H1 (cell line): ENCODE measurements at regions not wholly inside any gene's neighbourhood (a gene's known extent, or its start where the extent isn't known, plus 50 kb on each side); places are given as distances from the start of the nearest gene placed in this dataset.

ENCODE experiments used
- CTCF ChIA-PET: fragments of 300-600 bp; sonication (Branson Sonifier 250); formaldehyde crosslinking; loops from one replicate; lab custom pipeline; 2021; ENCODE audit not compliant: partially characterized antibody; lab: Charles Lee
- POLR2A ChIA-PET: fragments of 300-600 bp; sonication (Branson Sonifier 250); formaldehyde crosslinking; loops from one replicate; lab custom pipeline; 2021; ENCODE audit warnings: inconsistent platforms; ENCODE audit not compliant: partially characterized antibody; lab: Charles Lee
- DNase-seq, 2 experiments: peaks; one replicate each; pipeline versions ENCODE4 v3.0.0 to v3.0.0-alpha.2; 2010 to 2022; ENCODE audit warnings: low spot score in 2 of 2, low read depth in 1 of 2, mixed read lengths in 1 of 2
- FAIRE-seq: peaks from 2 replicates; lab custom pipeline; 2011; peaks lifted over from hg19 to GRCh38; lab: Jason Lieb, UNC
- H2AFZ ChIP-seq: 2 replicates; pipeline ENCODE4 v1.8.1; 2012; ENCODE audit warnings: low read length, inconsistent platforms
- H2AK5ac ChIP-seq: 2 replicates; pipeline ENCODE4 v1.6.1; 2013; ENCODE audit warnings: low read depth, low read length
- H2BK120ac ChIP-seq: replicated peaks from 2 replicates; pipeline ENCODE3; 2013; ENCODE audit warnings: low read depth, low read length, inconsistent platforms
- H2BK12ac ChIP-seq: 2 replicates; pipeline ENCODE4 v1.6.1; 2013; ENCODE audit warnings: low read depth, low read length
- H2BK15ac ChIP-seq: 2 replicates; pipeline ENCODE4 v1.6.1; 2013; ENCODE audit warnings: low read length
- H2BK20ac ChIP-seq: 2 replicates; pipeline ENCODE4 v1.6.1; 2013; ENCODE audit warnings: low read length
- H2BK5ac ChIP-seq: 2 replicates; pipeline ENCODE4 v1.6.1; 2013; ENCODE audit warnings: low read depth, low read length
- H3K14ac ChIP-seq: 2 replicates; pipeline ENCODE4 v1.6.1; 2013; ENCODE audit warnings: inconsistent platforms; ENCODE audit not compliant: insufficient read length
- H3K18ac ChIP-seq: 2 replicates; pipeline ENCODE4 v1.6.1; 2013; ENCODE audit warnings: low read length; ENCODE audit errors: extremely low read depth
- H3K23ac ChIP-seq: 2 replicates; pipeline ENCODE4 v1.6.1; 2013; ENCODE audit warnings: inconsistent platforms; ENCODE audit not compliant: insufficient read length
- H3K23me2 ChIP-seq: 2 replicates; pipeline ENCODE4 v1.6.1; 2013; ENCODE audit warnings: low read depth, low read length
- H3K27ac ChIP-seq: 2 replicates; pipeline ENCODE4 v1.6.1; 2011; ENCODE audit warnings: low read depth, low read length, inconsistent platforms
- H3K27me3 ChIP-seq, 4 experiments: replicated peaks in 1 of 4; 1 replicate in 1 of 4; 2 replicates in 3 of 4; pipeline versions ENCODE4 v1.6.1 to v1.8.1; 2011 to 2013; ENCODE audit warnings: low read length in 3 of 4, mild to moderate bottlenecking in 3 of 4, inconsistent platforms in 2 of 4, mixed read lengths in 2 of 4, moderate library complexity in 1 of 4; ENCODE audit not compliant: control insufficient read depth in 3 of 4, insufficient read depth in 3 of 4; ENCODE audit errors: extremely low read depth in 1 of 4
- H3K36me3 ChIP-seq, 4 experiments: 2 replicates each; pipeline versions ENCODE4 v1.6.1 to v1.8.1; 2011 to 2013; ENCODE audit warnings: mild to moderate bottlenecking in 4 of 4, low read length in 3 of 4, moderate library complexity in 2 of 4, control low read depth in 1 of 4, inconsistent platforms in 1 of 4; ENCODE audit not compliant: insufficient read depth in 4 of 4, control insufficient read depth in 2 of 4
- H3K4ac ChIP-seq: replicated peaks from 2 replicates; pipeline ENCODE3; 2013; ENCODE audit warnings: low read length, low read depth, mixed read lengths, inconsistent platforms; ENCODE audit not compliant: insufficient read length
- H3K4me1 ChIP-seq, 4 experiments: replicated peaks in 1 of 4; 1 replicate in 1 of 4; 2 replicates in 3 of 4; pipeline versions ENCODE4 v1.6.1 to v1.8.1; 2011 to 2013; ENCODE audit warnings: low read length in 3 of 4, inconsistent platforms in 2 of 4, mixed read lengths in 1 of 4; ENCODE audit not compliant: insufficient read depth in 4 of 4, control insufficient read depth in 3 of 4
- H3K4me2 ChIP-seq, 2 experiments: 2 replicates each; pipeline versions ENCODE4 v1.6.1 to v1.8.1; 2011 to 2013; ENCODE audit warnings: low read depth in 2 of 2, low read length in 2 of 2, control low read depth in 1 of 2, inconsistent platforms in 1 of 2, mild to moderate bottlenecking in 1 of 2; ENCODE audit not compliant: insufficient read depth in 1 of 2
- H3K4me3 ChIP-seq, 4 experiments: fragments of 200-600, 300-600 bp in 1 of 4; sonication (generic), shearing (Covaris generic), sonication (Bioruptor Twin) in 1 of 4; 2 replicates each; pipeline versions ENCODE4 v1.5.1 to v1.8.1; 2011 to 2016; ENCODE audit warnings: low read length in 4 of 4, low read depth in 3 of 4, control low read depth in 2 of 4, inconsistent platforms in 2 of 4, mild to moderate bottlenecking in 2 of 4, mixed read lengths in 1 of 4, moderate library complexity in 1 of 4; ENCODE audit not compliant: insufficient read depth in 2 of 4; ENCODE audit errors: extremely low read depth in 1 of 4
- H3K56ac ChIP-seq: replicated peaks from 2 replicates; pipeline ENCODE3; 2013; ENCODE audit warnings: low read depth, mild to moderate bottlenecking, mixed read lengths, low read length, inconsistent platforms; ENCODE audit not compliant: insufficient read length
- H3K79me1 ChIP-seq: 2 replicates; pipeline ENCODE4 v1.6.1; 2013; ENCODE audit warnings: low read depth, low read length, control low read depth
- H3K79me2 ChIP-seq, 2 experiments: 2 replicates each; pipeline versions ENCODE4 v1.6.1 to v1.8.1; 2012 to 2013; ENCODE audit warnings: low read length in 2 of 2, mild to moderate bottlenecking in 2 of 2, inconsistent platforms in 1 of 2; ENCODE audit not compliant: insufficient read depth in 2 of 2, control insufficient read depth in 1 of 2
- H3K9ac ChIP-seq, 4 experiments: replicated peaks in 1 of 4; 1 replicate in 1 of 4; 2 replicates in 3 of 4; pipeline versions ENCODE4 v1.6.1 to v1.8.1; 2011 to 2013; ENCODE audit warnings: low read depth in 3 of 4, low read length in 3 of 4, control low read depth in 2 of 4, mild to moderate bottlenecking in 2 of 4, moderate library complexity in 2 of 4, inconsistent platforms in 1 of 4; ENCODE audit errors: extremely low read depth in 1 of 4
- H3K9me3 ChIP-seq, 2 experiments: 2 replicates each; pipeline versions ENCODE4 v1.6.1 to v1.8.1; 2012 to 2013; ENCODE audit warnings: mild to moderate bottlenecking in 2 of 2, moderate library complexity in 2 of 2, control low read depth in 1 of 2, inconsistent platforms in 1 of 2, low read depth in 1 of 2, low read length in 1 of 2, mixed read lengths in 1 of 2; ENCODE audit not compliant: insufficient read depth in 2 of 2
- H4K20me1 ChIP-seq, 2 experiments: replicated peaks in 1 of 2; 2 replicates each; pipeline versions ENCODE3 to v1.8.1; 2011 to 2013; ENCODE audit warnings: inconsistent platforms in 2 of 2, low read length in 2 of 2, mild to moderate bottlenecking in 1 of 2; ENCODE audit not compliant: insufficient read depth in 2 of 2, control insufficient read depth in 1 of 2
- H4K5ac ChIP-seq: 2 replicates; pipeline ENCODE4 v1.6.1; 2013; ENCODE audit warnings: low read length, low read depth, mixed read lengths, inconsistent platforms; ENCODE audit not compliant: insufficient read length
- H4K8ac ChIP-seq: 2 replicates; pipeline ENCODE4 v1.8.0; 2013; ENCODE audit warnings: mild to moderate bottlenecking, moderate library complexity, low read length, inconsistent platforms; ENCODE audit not compliant: insufficient read depth; ENCODE audit errors: extremely low read depth
- H4K91ac ChIP-seq: replicated peaks from 2 replicates; pipeline ENCODE3; 2013; ENCODE audit warnings: low read length, mixed read lengths, inconsistent platforms; ENCODE audit not compliant: insufficient read length
- WGBS, 2 experiments: shearing (Covaris generic) in 1 of 2; methylation state at CpG; one replicate each; pipeline versions ENCODE4 v1.1.6 to v1.1.7; 2013 to 2015; ENCODE audit warnings: low lambda C conversion rate in 2 of 2, mixed read lengths in 2 of 2, inconsistent platforms in 1 of 2, low coverage in 1 of 2, missing lambda C conversion rate in 1 of 2; ENCODE audit not compliant: insufficient replicate concordance in 2 of 2, insufficient coverage in 1 of 2, insufficient read length in 1 of 2; ENCODE audit errors: extremely low coverage in 1 of 2, missing lambda C conversion rate in 1 of 2; 5-methylcytosine and 5-hydroxymethylcytosine counted together

GRCh38 chrX:40177489-40177888 is 79.7 kb upstream of the BCOR start:
- peaks cover 4% of the 10 kb centered on the region; the same call in 1 of the 2 replicates for H3K23me2 ChIP-seq
- H2BK12ac ChIP-seq: no peak overlapping the region
- no peak overlapping the region for H3K4ac ChIP-seq
- FAIRE-seq (no peak), DNase-seq (no peak)
- H3K79me1 ChIP-seq: no peaks in the 10 kb centered on the region
- H2AFZ ChIP-seq: no peak overlapping the region
- peaks cover 0 to 19% (median 8%) of the 10 kb centered on the region in 4 experiments; a peak in 6 of 7 replicates for H3K4me1 ChIP-seq
- no peaks in the 10 kb centered on the region for H3K36me3 ChIP-seq
- no peak overlapping the region for H4K8ac ChIP-seq
- 0 out of 2 replicates have a peak overlapping the region, but pooled peaks have one; percentile 19 for H3K18ac ChIP-seq
- H3K14ac ChIP-seq: no peak overlapping the region
- H3K4me3 ChIP-seq: peak overlapping the region in 3 of 4 experiments; percentile 56 to 69 (median 62); a peak in 5 of 8 replicates
- H3K23ac ChIP-seq: no peak overlapping the region
- no peak overlapping the region for H2BK20ac ChIP-seq
- peak overlapping the region; percentile 54 for H4K91ac ChIP-seq
- no peak overlapping the region for H3K56ac ChIP-seq
- H3K9ac ChIP-seq: no peak overlapping the region
- no peak overlapping the region for H2AK5ac ChIP-seq
- H2BK15ac ChIP-seq: no peak overlapping the region
- no peak overlapping the region for H2BK5ac ChIP-seq
- 85% methylated on average over 2 of the region's 2 CpGs; no CpG with 5 or more reads in 1 of the 2 experiments for WGBS, 2 experiments
- CTCF ChIA-PET: interaction anchor here (0.7 to 1.5 kb wide), 3 partner anchors 14 to 93 kb away, joined by 3 to 5 read pairs (median 4); no protein-coding TSS in a partner anchor
- H3K79me2 ChIP-seq: peaks cover 0 to 14% of the 10 kb centered on the region in 2 experiments; a peak in 2 of 4 replicates
- no peaks in the 10 kb centered on the region for H4K20me1 ChIP-seq
- H3K27me3 ChIP-seq: 0 out of 7 replicates have a peak, but pooled peaks cover 0 to 2% (median 0%) of the 10 kb centered on the region in 4 experiments
- peak overlapping the region; percentile 64 to 83 for H3K4me2 ChIP-seq
- H3K9me3 ChIP-seq: no peaks in the 10 kb centered on the region
- POLR2A ChIA-PET: interaction anchor here (0.8 to 2.3 kb wide), 10 partner anchors 9 to 119 kb away, joined by 3 to 16 read pairs (median 4); partner anchors contain the start of gene BCOR
- no peak overlapping the region for H3K27ac ChIP-seq
- peak overlapping the region; percentile 83 for H2BK120ac ChIP-seq
- peak overlapping the region; percentile 43 for H4K5ac ChIP-seq
